ENCODE measurements at regions not wholly inside any gene's neighbourhood (a gene's known extent, or its start where the extent isn't known, plus 50 kb on each side); places are given as distances from the start of the nearest gene placed in this dataset.

DNA sequence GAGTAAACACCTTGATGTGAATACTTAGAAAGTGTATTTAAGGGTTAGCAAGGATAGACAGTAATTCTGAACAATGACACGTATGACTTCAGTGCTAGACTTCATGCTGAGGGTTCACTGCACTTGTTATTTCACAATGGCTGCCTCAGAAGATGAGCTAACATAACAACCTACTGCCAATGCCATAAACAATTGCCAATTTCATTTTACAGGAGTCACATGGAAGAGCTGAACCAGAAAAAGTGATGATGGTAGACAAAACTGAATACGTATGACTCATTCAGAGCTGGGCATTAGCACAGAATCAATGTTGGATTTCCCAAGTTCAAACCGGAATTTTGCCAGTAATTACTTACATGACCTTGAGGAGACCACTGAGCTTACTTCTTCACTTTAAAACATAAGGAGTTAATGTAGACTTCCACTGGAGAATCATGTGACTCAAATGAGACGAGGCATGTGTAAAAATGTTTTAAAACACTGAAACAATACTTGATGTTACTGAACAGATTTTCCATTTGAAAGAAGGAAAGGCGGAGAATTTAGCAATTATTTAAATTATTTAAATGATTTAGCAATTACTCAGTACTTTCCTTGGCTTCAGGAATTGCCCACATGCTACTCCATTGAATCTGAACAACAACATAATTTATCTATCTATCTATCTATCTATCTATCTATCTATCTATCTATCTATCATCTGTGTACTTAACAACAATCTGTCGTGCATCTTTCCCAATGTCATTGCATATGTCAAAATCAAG is 868.5 kb upstream of the SLIT2 start:
- no peak for DNase-seq (ENCODE audit: extremely low spot score)
- POLR2A ChIA-PET = no interaction called here
- CTCF ChIA-PET = no interaction called here
- TF ChIP-seq, protein P1, sequence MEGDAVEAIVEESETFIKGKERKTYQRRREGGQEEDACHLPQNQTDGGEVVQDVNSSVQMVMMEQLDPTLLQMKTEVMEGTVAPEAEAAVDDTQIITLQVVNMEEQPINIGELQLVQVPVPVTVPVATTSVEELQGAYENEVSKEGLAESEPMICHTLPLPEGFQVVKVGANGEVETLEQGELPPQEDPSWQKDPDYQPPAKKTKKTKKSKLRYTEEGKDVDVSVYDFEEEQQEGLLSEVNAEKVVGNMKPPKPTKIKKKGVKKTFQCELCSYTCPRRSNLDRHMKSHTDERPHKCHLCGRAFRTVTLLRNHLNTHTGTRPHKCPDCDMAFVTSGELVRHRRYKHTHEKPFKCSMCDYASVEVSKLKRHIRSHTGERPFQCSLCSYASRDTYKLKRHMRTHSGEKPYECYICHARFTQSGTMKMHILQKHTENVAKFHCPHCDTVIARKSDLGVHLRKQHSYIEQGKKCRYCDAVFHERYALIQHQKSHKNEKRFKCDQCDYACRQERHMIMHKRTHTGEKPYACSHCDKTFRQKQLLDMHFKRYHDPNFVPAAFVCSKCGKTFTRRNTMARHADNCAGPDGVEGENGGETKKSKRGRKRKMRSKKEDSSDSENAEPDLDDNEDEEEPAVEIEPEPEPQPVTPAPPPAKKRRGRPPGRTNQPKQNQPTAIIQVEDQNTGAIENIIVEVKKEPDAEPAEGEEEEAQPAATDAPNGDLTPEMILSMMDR (IDR thresholded peaks at IDR 0.05; ENCODE audit: control extremely low read depth, extremely low read depth, low read depth, missing control alignments) = no peak

DNA sequence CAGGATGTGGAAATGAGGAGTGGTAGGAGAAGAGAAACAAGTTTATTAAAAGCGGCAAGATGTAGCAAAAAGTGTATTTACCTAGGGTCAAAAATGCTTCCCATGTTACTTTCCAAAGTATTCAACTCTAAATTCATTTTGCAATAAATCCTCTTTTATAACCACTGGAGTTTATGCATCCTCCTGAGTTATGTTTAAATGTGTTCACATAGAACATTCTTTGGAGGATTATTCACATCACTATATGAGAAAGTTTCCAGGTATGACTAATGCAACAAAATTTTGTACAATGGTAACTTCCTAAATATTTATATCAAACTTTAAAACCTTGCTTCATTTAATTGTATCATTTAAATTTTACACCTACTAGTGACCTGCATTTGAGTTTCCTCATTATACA is 870.6 kb upstream of the SLIT2 start:
- ChIA-PET CTCF (no interaction called here), POLR2A (no interaction called here)
- DNase-seq (ENCODE audit: extremely low spot score) = no peak
- TF ChIP-seq, protein P1 (IDR thresholded peaks at IDR 0.05; ENCODE audit: control extremely low read depth, extremely low read depth, low read depth, missing control alignments) = no peak

DNA sequence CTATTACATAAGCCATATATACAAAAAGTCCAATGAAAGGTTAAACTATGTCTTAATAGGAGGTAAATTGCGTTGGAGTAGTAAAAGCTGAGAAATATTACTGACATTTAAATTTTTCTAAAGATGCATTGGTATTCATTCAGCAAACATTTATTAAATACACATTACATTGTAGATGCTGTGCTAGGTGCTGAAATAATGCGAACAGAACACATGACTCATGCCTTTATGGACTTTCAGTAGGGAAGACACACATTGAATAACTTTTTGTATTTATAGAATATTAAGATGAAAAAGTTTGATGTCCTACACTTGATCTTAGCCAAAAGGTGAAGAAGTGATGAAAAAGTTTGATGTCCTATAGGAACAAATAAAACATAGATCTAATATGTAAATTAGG is 871.1 kb upstream of the SLIT2 start:
- DNase-seq (ENCODE audit: extremely low spot score) = no peak
- ChIA-PET CTCF (no interaction called here), POLR2A (no interaction called here)
- TF ChIP-seq, protein P1 (IDR thresholded peaks at IDR 0.05; ENCODE audit: control extremely low read depth, extremely low read depth, low read depth, missing control alignments) = no peak

DNA sequence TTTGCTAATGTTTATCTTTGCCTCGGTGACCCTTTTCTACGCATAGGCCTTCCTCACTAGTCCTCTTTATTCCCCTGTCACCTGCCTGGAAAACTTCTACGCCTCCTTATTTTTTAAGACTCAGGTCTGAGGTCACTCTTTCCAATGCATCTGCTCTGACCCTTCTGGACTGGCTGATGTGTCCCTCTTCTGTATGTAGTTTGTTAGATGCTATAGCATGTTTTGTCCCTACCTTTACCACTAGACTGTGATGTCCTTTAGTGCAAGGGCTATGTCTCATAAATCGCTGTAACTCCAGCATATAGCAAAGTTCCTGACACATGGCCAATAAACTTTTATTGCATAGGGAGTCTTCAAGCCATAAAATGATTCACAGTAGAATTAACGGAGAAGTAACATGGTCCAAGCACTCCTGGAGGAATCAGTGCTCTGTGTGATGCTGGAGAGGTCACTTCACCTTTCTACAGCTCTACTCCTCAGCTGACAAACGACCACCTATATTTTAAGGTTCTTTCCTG is 872.5 kb upstream of the SLIT2 start:
- TF ChIP-seq, protein P1 (IDR thresholded peaks at IDR 0.05; ENCODE audit: control extremely low read depth, extremely low read depth, low read depth, missing control alignments) = no peak
- ChIA-PET POLR2A (no interaction called here), CTCF (no interaction called here)
- DNase-seq (ENCODE audit: extremely low spot score) = no peak

DNA sequence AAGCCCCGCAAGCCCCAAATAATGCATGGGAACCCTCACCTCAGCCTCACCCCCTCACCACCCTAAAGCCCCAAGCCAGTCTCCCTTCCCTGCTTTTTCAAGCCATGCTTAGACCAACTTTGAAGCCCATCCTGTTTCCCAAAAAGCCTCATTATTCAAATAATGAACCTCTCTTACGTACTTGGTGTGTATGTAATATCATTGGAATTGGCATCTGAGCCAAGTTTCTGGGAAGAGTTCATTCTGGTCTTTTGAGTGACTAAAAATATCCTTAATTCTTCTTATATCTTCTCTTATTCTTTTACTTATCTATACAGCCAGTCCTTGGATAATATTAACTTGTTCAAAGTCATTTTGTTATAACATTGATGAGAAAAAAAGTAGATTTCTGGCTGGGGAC is 875.8 kb upstream of the SLIT2 start:
- no peak for DNase-seq (ENCODE audit: extremely low spot score)
- TF ChIP-seq, protein P1 (IDR thresholded peaks at IDR 0.05; ENCODE audit: control extremely low read depth, extremely low read depth, low read depth, missing control alignments) = no peak
- ChIA-PET CTCF (no interaction called here), POLR2A (no interaction called here)

DNA sequence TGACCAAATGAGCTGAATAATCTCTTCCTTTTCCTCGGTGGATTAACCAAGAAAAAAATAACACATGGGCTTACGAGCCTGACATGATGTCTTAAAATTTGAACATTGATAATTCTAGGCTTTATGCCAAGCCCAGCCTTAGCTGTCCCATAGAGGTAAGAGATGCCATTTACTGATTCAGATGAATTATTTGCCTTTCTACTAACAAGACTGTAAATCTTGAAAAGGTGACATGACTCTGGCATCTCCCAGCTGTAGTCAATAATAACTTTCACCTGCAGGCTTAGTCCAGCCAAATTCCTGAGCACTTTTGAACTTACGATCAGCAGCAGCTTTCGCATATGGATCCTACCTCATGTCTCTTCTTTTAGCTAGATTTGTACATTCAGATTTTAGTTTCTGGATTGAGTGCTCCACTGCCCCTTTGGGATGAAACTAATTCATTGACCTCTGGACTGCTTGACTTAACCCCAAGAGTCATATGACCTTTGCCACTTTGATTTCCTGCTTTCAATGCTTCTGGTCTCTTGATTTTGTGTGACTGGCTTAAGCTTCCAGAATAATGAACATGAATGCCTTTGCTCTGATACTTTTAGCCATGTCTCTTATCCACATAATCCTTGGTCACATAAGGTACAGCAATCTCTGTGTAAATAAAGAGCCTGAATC is 876.4 kb upstream of the SLIT2 start:
- no peak for DNase-seq (ENCODE audit: extremely low spot score)
- CTCF ChIA-PET = interaction anchor here (1.1 kb wide), 1 partner anchor 15 kb away, joined by 3 read pairs; no protein-coding TSS in a partner anchor
- POLR2A ChIA-PET = no interaction called here
- TF ChIP-seq, protein P1 (IDR thresholded peaks at IDR 0.05; ENCODE audit: control extremely low read depth, extremely low read depth, low read depth, missing control alignments) = no peak

Measured in GM10248 (cell line).